ENCODE measurements at regions not wholly inside any gene's neighbourhood (a gene's known extent, or its start where the extent isn't known, plus 50 kb on each side); places are given as distances from the start of the nearest gene placed in this dataset.

- TF ChIP-seq EZH2 (IDR thresholded peaks at IDR 0.05; ENCODE audit: insufficient read depth, low read length), result no peak
- TF ChIP-seq, protein P1, sequence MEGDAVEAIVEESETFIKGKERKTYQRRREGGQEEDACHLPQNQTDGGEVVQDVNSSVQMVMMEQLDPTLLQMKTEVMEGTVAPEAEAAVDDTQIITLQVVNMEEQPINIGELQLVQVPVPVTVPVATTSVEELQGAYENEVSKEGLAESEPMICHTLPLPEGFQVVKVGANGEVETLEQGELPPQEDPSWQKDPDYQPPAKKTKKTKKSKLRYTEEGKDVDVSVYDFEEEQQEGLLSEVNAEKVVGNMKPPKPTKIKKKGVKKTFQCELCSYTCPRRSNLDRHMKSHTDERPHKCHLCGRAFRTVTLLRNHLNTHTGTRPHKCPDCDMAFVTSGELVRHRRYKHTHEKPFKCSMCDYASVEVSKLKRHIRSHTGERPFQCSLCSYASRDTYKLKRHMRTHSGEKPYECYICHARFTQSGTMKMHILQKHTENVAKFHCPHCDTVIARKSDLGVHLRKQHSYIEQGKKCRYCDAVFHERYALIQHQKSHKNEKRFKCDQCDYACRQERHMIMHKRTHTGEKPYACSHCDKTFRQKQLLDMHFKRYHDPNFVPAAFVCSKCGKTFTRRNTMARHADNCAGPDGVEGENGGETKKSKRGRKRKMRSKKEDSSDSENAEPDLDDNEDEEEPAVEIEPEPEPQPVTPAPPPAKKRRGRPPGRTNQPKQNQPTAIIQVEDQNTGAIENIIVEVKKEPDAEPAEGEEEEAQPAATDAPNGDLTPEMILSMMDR (IDR thresholded peaks at IDR 0.05; ENCODE audit: insufficient read depth, low read depth, low read length), result no peak
Observed at GRCh38 chr6:170151804-170152123, 139.1 kb downstream of the DLL1 start.

Measured in astrocyte (in vitro differentiated cells and primary cell).